ENCODE measurements at regions not wholly inside any gene's neighbourhood (a gene's known extent, or its start where the extent isn't known, plus 50 kb on each side); places are given as distances from the start of the nearest gene placed in this dataset.
"Not testable (repeated sequence)": the region's sequence is repeated elsewhere in the genome, so short reads cannot be mapped to it uniquely, and the experiment has no call there.

DNA sequence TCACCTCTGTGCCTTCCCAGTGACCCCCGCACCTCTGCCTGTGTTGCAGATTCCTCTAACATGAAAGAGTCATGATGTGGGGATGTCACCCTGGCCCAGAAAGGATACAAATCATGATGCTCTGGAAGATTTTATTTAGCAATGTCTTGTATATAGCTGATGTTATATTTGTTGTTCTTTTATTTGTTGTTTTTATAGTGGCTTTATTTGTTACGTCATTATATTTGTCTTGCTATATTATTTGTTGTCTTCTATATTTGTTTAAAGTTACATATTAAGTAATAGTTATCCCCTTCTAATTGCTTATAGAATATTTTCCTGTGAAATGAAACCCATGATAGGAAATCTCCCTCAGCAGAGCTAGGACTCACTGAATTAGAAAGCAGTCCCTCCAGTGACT is 1149.2 kb downstream of the UQCRFS1 start:
- H3K36me3 ChIP-seq, result no peaks in the 10 kb centered on the region
- DNase-seq (ENCODE audit: low spot score) (no peak), ATAC-seq (ENCODE audit: insufficient number of reproducible peaks, low FRiP score, low read depth) (no peak)
- H3K4me1 ChIP-seq (ENCODE audit: control insufficient read depth in 1 of 2, low read depth in 2 of 2), result no peaks in the 10 kb centered on the region
- TF ChIP-seq CTCF (IDR thresholded peaks at IDR 0.05), result no peak
- H3K27me3 ChIP-seq (replicated peaks; ENCODE audit: insufficient read depth), result no peaks in the 10 kb centered on the region
- H3K4me3 ChIP-seq, result no peak overlapping the region
- no peaks in the 10 kb centered on the region for H3K9me3 ChIP-seq
- H3K27ac ChIP-seq, result no peak overlapping the region

DNA sequence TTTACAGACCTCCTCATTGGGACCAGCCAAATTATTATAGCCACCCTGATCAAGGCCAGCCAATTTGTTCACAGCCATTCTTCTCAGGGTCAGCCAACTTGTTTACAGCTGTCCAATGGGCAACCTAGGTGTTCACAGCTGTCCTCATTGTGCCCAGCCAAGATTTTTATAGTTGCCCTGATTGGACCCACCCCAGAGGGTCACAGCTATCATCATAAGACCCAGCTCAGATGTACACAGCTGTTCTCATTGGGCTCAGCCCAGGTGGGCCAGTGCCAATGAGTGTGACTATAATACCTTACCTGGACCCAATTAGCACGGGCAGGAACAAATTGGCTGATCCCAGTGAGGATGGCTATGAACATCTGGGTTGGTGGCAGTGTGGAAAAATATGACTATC is 1151.8 kb downstream of the UQCRFS1 start:
- no peak for TF ChIP-seq CTCF (IDR thresholded peaks at IDR 0.05)
- H3K27ac ChIP-seq, result no peak overlapping the region

GRCh38 chr19:28057026-28057425 is 1155.9 kb downstream of the UQCRFS1 start:
- ATAC-seq (ENCODE audit: insufficient number of reproducible peaks, low FRiP score, low read depth); H3K36me3 ChIP-seq; H3K27me3 ChIP-seq (replicated peaks; ENCODE audit: insufficient read depth); H3K27ac ChIP-seq; H3K4me3 ChIP-seq; H3K9me3 ChIP-seq; H3K4me1 ChIP-seq (ENCODE audit: control insufficient read depth in 1 of 2, low read depth in 2 of 2); DNase-seq (ENCODE audit: low spot score): not testable (repeated sequence)

More for the DNA sequence above, 1151.8 kb downstream of the UQCRFS1 start:
- DNase-seq (ENCODE audit: low spot score) (no peak), ATAC-seq (ENCODE audit: insufficient number of reproducible peaks, low FRiP score, low read depth) (no peak)
- no peaks in the 10 kb centered on the region for H3K27me3 ChIP-seq (replicated peaks; ENCODE audit: insufficient read depth)
- H3K4me3 ChIP-seq, result no peak overlapping the region
- H3K36me3 ChIP-seq, result no peaks in the 10 kb centered on the region
- peaks cover 3% of the 10 kb centered on the region for H3K9me3 ChIP-seq
- H3K4me1 ChIP-seq (ENCODE audit: control insufficient read depth in 1 of 2, low read depth in 2 of 2), result no peaks in the 10 kb centered on the region

- DNase-seq (ENCODE audit: low spot score) (no peak), ATAC-seq (ENCODE audit: insufficient number of reproducible peaks, low FRiP score, low read depth) (no peak)
- no peaks in the 10 kb centered on the region for H3K9me3 ChIP-seq
- H3K4me3 ChIP-seq, result no peak overlapping the region
- no peak for TF ChIP-seq CTCF (IDR thresholded peaks at IDR 0.05)
- H3K4me1 ChIP-seq (ENCODE audit: control insufficient read depth in 1 of 2, low read depth in 2 of 2), result no peaks in the 10 kb centered on the region
- no peak overlapping the region for H3K27ac ChIP-seq
- no peaks in the 10 kb centered on the region for H3K36me3 ChIP-seq
- H3K27me3 ChIP-seq (replicated peaks; ENCODE audit: insufficient read depth), result no peaks in the 10 kb centered on the region
These were observed 1161.9 kb downstream of the UQCRFS1 start for GRCh38 chr19:28051047-28051446.

- no peak for ATAC-seq (ENCODE audit: insufficient number of reproducible peaks, low FRiP score, low read depth)
- DNase-seq (ENCODE audit: low spot score), result no peak
- H3K27me3 ChIP-seq (replicated peaks; ENCODE audit: insufficient read depth), result no peaks in the 10 kb centered on the region
These were observed 1163.1 kb downstream of the UQCRFS1 start for GRCh38 chr19:28049875-28050274.

More at GRCh38 chr19:28049875-28050274, 1163.1 kb downstream of the UQCRFS1 start:
- Histone ChIP-seq H3K4me1 (ENCODE audit: control insufficient read depth in 1 of 2, low read depth in 2 of 2) (no peaks in the 10 kb centered on the region), H3K4me3 (no peak overlapping the region), H3K27ac (no peak overlapping the region), H3K9me3 (no peaks in the 10 kb centered on the region), H3K36me3 (no peaks in the 10 kb centered on the region)
- no peak for TF ChIP-seq CTCF (IDR thresholded peaks at IDR 0.05)
